ENCODE measurements at regions not wholly inside any gene's neighbourhood (a gene's known extent, or its start where the extent isn't known, plus 50 kb on each side); places are given as distances from the start of the nearest gene placed in this dataset.

- no peak overlapping the region for H2AFZ ChIP-seq (ENCODE audit: insufficient read depth, low read depth, low read length, poor library complexity, severe bottlenecking)
- Mint-ChIP-seq H3K27me3 (no peaks in the 10 kb centered on the region), H3K4me3 (no peak overlapping the region), H3K9me3 (ENCODE audit: insufficient read depth) (peaks cover 2% of the 10 kb centered on the region), H3K27ac (no peak overlapping the region), H3K4me1 (no peaks in the 10 kb centered on the region)
- DNase-seq (no peak), ATAC-seq (ENCODE audit: low read depth) (no peak)
- H3K4me3 ChIP-seq (ENCODE audit: control extremely low read depth in 1 of 5, extremely low read depth in 1 of 5, insufficient read depth in 1 of 5, low read depth in 2 of 5, low read length in 4 of 5), result no peak overlapping the region
- no peak overlapping the region for H3K4me2 ChIP-seq (replicated peaks; ENCODE audit: low read depth, low read length, poor library complexity, severe bottlenecking)
- H3K4me1 ChIP-seq (ENCODE audit: control insufficient read depth in 2 of 2, insufficient read depth in 2 of 2, low read length in 2 of 2), result no peaks in the 10 kb centered on the region
- CTCF ChIA-PET, result interaction anchor here (0.7 kb wide), 1 partner anchor 12 kb away, joined by 3 read pairs; no protein-coding TSS in a partner anchor
- no peaks in the 10 kb centered on the region for H4K20me1 ChIP-seq (ENCODE audit: control insufficient read depth, insufficient read depth, low read length, poor library complexity, severe bottlenecking)
- no peaks in the 10 kb centered on the region for H3K36me3 ChIP-seq (replicated peaks in 1 of 2; ENCODE audit: control extremely low read depth in 1 of 2, control insufficient read depth in 1 of 2, extremely low read depth in 1 of 2, insufficient read depth in 2 of 2, low read length in 1 of 2)
- no peaks in the 10 kb centered on the region for H3K27me3 ChIP-seq (replicated peaks in 1 of 4; ENCODE audit: control extremely low read depth in 1 of 4, control insufficient read depth in 3 of 4, insufficient read depth in 4 of 4, low read length in 3 of 4)
- intact Hi-C loops (cut with micrococcal nuclease), result no loop called here
- POLR2A ChIA-PET, result no interaction called here
- no peak overlapping the region for H3K9ac ChIP-seq (ENCODE audit: low read length)
- H3K27ac ChIP-seq (ENCODE audit: low read length in 2 of 2), result no peak overlapping the region
- H3K9me3 ChIP-seq (ENCODE audit: control extremely low read depth in 1 of 3, control insufficient read depth in 2 of 3, insufficient read depth in 1 of 3, low read length in 2 of 3), result no peaks in the 10 kb centered on the region
- no peaks in the 10 kb centered on the region for H3K79me2 ChIP-seq (ENCODE audit: control insufficient read depth, insufficient read depth, low read length)
- no peak for TF ChIP-seq EZH2 (IDR thresholded peaks at IDR 0.05; ENCODE audit: borderline replicate concordance, insufficient read depth, low read depth, low read length, poor library complexity, severe bottlenecking)
- TF ChIP-seq CTCF (IDR thresholded peaks at IDR 0.05), result no peak
Observed at GRCh38 chr13:59263531-59263930, 900.2 kb downstream of the DIAPH3 start.

- Mint-ChIP-seq H3K27ac (no peak overlapping the region), H3K27me3 (no peaks in the 10 kb centered on the region), H3K4me3 (no peak overlapping the region), H3K9me3 (ENCODE audit: insufficient read depth) (peaks cover 2% of the 10 kb centered on the region), H3K4me1 (no peaks in the 10 kb centered on the region)
- Histone ChIP-seq H3K4me2 (replicated peaks; ENCODE audit: low read depth, low read length, poor library complexity, severe bottlenecking) (no peak overlapping the region), H3K36me3 (replicated peaks in 1 of 2; ENCODE audit: control extremely low read depth in 1 of 2, control insufficient read depth in 1 of 2, extremely low read depth in 1 of 2, insufficient read depth in 2 of 2, low read length in 1 of 2) (no peaks in the 10 kb centered on the region), H3K9ac (ENCODE audit: low read length) (no peak overlapping the region), H3K27ac (ENCODE audit: low read length in 2 of 2) (no peak overlapping the region), H3K4me3 (ENCODE audit: control extremely low read depth in 1 of 5, extremely low read depth in 1 of 5, insufficient read depth in 1 of 5, low read depth in 2 of 5, low read length in 4 of 5) (no peak overlapping the region), H3K27me3 (replicated peaks in 1 of 4; ENCODE audit: control extremely low read depth in 1 of 4, control insufficient read depth in 3 of 4, insufficient read depth in 4 of 4, low read length in 3 of 4) (no peaks in the 10 kb centered on the region), H4K20me1 (ENCODE audit: control insufficient read depth, insufficient read depth, low read length, poor library complexity, severe bottlenecking) (no peaks in the 10 kb centered on the region), H3K79me2 (ENCODE audit: control insufficient read depth, insufficient read depth, low read length) (no peaks in the 10 kb centered on the region), H3K4me1 (ENCODE audit: control insufficient read depth in 2 of 2, insufficient read depth in 2 of 2, low read length in 2 of 2) (no peaks in the 10 kb centered on the region), H3K9me3 (ENCODE audit: control extremely low read depth in 1 of 3, control insufficient read depth in 2 of 3, insufficient read depth in 1 of 3, low read length in 2 of 3) (no peaks in the 10 kb centered on the region), H2AFZ (ENCODE audit: insufficient read depth, low read depth, low read length, poor library complexity, severe bottlenecking) (no peak overlapping the region)
- CTCF ChIA-PET, result no interaction called here
- ATAC-seq (ENCODE audit: low read depth) (no peak), DNase-seq (no peak)
- WGBS (ENCODE audit: insufficient coverage), result no CpG with 5 or more reads among the region's 2 CpGs
- POLR2A ChIA-PET, result no interaction called here
- intact Hi-C loops (cut with micrococcal nuclease), result no loop called here
- no peak for TF ChIP-seq CTCF (IDR thresholded peaks at IDR 0.05)
Observed at GRCh38 chr13:59266478-59267063, 897.2 kb downstream of the DIAPH3 start.
